NB4 (cell line): ENCODE measurements at regions not wholly inside any gene's neighbourhood (a gene's known extent, or its start where the extent isn't known, plus 50 kb on each side); places are given as distances from the start of the nearest gene placed in this dataset.
"Not testable (repeated sequence)": the region's sequence is repeated elsewhere in the genome, so short reads cannot be mapped to it uniquely, and the experiment has no call there.

ENCODE experiments used
- DNase-seq: peaks from one replicate; pipeline ENCODE4 v3.0.0; 2010; ENCODE audit warnings: low read depth
- H3K4me3 ChIP-seq: one replicate; pipeline ENCODE4 v1.5.1; 2011; ENCODE audit warnings: mild to moderate bottlenecking, low read depth, low read length, moderate library complexity
- MAX ChIP-seq: IDR thresholded peaks from 2 replicates; pipeline ENCODE4 v1.6.1; 2011; ENCODE audit warnings: low read depth, low read length
- MYC ChIP-seq: IDR thresholded peaks from 2 replicates; pipeline ENCODE4 v1.6.1; 2011; ENCODE audit warnings: low read depth, low read length
- POLR2A ChIP-seq: IDR thresholded peaks from 2 replicates; pipeline ENCODE4 v1.6.1; 2011; ENCODE audit warnings: mild to moderate bottlenecking; ENCODE audit not compliant: insufficient read length; ENCODE audit errors: extremely low read depth
- TF ChIP-seq, protein P1 (sequence below): IDR thresholded peaks from one replicate; pipeline ENCODE4 v1.5.1; 2012; ENCODE audit warnings: low read depth, low read length

- no peak for DNase-seq
- TF ChIP-seq, protein P1, sequence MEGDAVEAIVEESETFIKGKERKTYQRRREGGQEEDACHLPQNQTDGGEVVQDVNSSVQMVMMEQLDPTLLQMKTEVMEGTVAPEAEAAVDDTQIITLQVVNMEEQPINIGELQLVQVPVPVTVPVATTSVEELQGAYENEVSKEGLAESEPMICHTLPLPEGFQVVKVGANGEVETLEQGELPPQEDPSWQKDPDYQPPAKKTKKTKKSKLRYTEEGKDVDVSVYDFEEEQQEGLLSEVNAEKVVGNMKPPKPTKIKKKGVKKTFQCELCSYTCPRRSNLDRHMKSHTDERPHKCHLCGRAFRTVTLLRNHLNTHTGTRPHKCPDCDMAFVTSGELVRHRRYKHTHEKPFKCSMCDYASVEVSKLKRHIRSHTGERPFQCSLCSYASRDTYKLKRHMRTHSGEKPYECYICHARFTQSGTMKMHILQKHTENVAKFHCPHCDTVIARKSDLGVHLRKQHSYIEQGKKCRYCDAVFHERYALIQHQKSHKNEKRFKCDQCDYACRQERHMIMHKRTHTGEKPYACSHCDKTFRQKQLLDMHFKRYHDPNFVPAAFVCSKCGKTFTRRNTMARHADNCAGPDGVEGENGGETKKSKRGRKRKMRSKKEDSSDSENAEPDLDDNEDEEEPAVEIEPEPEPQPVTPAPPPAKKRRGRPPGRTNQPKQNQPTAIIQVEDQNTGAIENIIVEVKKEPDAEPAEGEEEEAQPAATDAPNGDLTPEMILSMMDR: no peak
- TF ChIP-seq MYC: no peak
- TF ChIP-seq MAX: no peak
- TF ChIP-seq POLR2A: no peak
Observed at GRCh38 chr9:74066605-74067004, 430.5 kb upstream of the RORB start.

DNA sequence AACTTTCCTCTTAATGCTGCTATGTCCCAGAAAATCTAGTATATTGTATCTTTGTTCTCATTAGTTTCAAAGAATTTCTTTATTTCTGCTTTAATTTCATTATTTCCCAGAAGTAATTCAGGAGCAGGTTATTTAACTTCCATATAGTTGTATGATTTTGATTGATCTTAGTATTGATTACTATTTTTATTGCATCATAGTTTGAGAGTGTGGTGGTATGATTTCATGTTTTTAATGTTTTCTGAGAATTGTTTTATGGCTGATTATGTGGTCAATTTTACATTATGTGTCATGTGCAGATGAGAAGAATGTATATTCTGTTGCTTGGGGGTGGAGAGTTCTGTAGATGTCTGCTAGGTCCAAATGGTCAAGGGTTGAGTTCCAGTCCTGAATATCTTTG is 425.6 kb upstream of the RORB start:
- no peak overlapping the region for H3K4me3 ChIP-seq
- no peak for TF ChIP-seq MAX
- TF ChIP-seq MYC: no peak
- no peak for TF ChIP-seq POLR2A
- TF ChIP-seq, protein P1: no peak
- DNase-seq: no peak

More at GRCh38 chr9:74066605-74067004, 430.5 kb upstream of the RORB start:
- no peak overlapping the region for H3K4me3 ChIP-seq

GRCh38 chr9:74073897-74074296 is 423.2 kb upstream of the RORB start:
- DNase-seq: no peak
- H3K4me3 ChIP-seq: no peak overlapping the region
- TF ChIP-seq MYC (no peak), MAX (no peak), POLR2A (no peak)
- TF ChIP-seq, protein P1: no peak

DNA sequence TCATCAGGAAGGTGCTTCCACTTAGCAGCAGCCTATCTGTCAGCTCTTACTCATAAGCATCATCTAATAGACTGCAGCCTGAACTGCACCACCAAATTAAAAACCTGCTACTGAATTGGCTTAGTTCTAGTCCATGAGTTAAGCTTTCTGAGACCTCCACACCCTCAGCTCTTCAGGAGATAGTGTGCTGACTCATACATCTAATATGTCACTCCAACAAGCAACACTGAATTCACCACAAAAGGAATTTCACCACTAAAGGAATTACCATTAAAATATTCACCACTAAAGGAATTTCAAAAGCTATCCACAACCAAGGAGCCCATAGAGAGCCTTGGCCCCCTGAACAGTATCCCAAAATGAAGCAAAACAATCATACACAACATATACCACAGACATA is 418.5 kb upstream of the RORB start:
- DNase-seq: no peak

GRCh38 chr9:74080652-74081051 is 416.5 kb upstream of the RORB start:
- not testable (repeated sequence) for H3K4me3 ChIP-seq, DNase-seq

More for the DNA sequence above, 418.5 kb upstream of the RORB start:
- TF ChIP-seq POLR2A (no peak), MYC (no peak), MAX (no peak)
- TF ChIP-seq, protein P1: no peak
- H3K4me3 ChIP-seq: no peak overlapping the region

- no peak for DNase-seq
- H3K4me3 ChIP-seq: no peak overlapping the region
- no peak for TF ChIP-seq MYC
- TF ChIP-seq, protein P1: no peak
- TF ChIP-seq POLR2A: no peak
Observed at GRCh38 chr9:74083681-74084433, 413.3 kb upstream of the RORB start.

DNA sequence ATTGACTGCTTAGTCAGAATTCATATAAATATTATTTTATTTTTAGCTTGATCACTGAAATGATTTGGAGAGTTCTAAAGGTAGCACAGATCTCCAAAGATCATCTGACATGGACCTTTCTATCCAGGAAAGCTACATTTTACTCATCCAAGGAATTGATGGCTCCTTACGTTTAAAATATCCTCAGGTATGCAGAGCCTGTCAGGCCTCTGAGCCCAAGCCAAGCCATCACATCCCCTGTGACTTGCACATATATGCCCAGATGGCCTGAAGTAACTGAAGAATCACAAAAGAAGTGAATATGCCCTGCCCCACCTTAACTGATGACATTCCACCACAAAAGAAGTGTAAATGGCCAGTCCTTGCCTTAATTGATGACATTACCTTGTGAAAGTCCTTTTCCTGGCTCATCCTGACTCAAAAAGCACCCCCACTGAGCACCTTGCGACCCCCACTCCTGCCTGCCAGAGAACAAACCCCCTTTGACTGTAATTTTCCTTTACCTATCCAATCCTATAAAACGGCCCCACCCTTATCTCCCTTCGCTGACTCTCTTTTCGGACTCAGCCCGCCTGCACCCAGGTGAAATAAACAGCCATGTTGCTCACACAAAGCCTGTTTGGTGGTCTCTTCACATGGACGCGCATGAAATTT is 411.6 kb upstream of the RORB start:
- H3K4me3 ChIP-seq, DNase-seq: not testable (repeated sequence)

DNA sequence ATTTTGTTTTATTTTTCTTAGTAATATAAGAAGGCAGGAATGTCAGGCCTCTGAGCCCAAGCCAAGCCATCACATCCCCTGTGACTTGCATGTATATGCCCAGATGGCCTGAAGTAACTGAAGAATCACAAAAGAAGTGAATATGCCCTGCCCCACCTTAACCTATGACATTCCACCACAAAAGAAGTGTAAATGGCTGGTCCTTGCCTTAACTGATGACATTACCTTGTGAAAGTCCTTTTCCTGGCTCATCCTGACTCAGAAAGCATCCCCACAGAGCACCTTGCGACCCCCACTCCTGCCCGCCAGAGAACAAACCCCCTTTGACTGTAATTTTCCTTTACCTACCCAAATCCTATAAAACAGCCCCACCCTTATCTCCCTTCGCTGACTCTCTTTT is 406.2 kb upstream of the RORB start:
- not testable (repeated sequence) for H3K4me3 ChIP-seq

More for the DNA sequence above, 406.2 kb upstream of the RORB start:
- not testable (repeated sequence) for DNase-seq
